Right renal cortex interstitium (tissue), 3 donors: ENCODE measurements at regions not wholly inside any gene's neighbourhood (a gene's known extent, or its start where the extent isn't known, plus 50 kb on each side); places are given as distances from the start of the nearest gene placed in this dataset.
A peak's percentile ranks its signal among the peaks of the same experiment; 100 is the strongest.

Experiments
- DNase-seq, 3 donors: peaks; one replicate each; pipeline ENCODE4 v3.0.0-alpha.2; 2013; ENCODE audit warnings: low read depth in 3 of 3, low spot score in 2 of 3

- no peak for DNase-seq
These were observed 50.6 kb upstream of the SMNDC1 start for GRCh38 chr10:110355141-110355831.

DNA sequence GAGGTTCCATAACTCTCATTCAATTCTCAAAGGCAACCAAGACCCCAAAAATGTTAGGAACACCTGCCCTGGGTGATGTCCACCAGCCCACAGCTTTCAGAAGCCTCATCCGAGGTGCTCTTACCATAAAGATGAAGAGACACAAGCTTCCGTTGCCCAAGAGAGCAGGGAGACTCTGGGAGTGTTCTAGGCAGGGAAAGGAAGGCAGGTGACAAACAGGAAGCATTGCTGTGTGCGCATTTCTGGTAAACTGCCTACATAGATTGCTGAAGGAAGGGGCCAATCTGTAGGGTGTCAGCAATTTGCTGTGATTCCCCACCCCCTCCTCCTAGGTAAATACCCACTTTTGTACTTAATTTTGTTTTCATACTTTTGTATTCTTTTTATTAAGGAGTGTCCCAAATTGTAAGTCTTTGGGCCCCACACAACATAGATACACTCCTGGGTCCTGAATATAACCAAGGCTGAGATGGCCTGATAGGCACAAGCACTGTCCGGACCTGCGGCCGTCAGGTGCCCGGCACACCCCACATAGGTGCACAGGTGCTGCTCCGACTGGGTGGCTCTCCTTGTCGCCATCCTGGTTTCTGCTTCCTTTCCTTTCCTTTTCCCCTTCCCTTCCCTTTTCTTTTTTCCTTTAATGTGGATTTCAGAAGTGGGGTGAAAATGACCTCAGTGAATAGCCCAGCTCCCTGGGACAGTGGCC is 51.4 kb upstream of the SMNDC1 start:
- DNase-seq, result no peak

DNA sequence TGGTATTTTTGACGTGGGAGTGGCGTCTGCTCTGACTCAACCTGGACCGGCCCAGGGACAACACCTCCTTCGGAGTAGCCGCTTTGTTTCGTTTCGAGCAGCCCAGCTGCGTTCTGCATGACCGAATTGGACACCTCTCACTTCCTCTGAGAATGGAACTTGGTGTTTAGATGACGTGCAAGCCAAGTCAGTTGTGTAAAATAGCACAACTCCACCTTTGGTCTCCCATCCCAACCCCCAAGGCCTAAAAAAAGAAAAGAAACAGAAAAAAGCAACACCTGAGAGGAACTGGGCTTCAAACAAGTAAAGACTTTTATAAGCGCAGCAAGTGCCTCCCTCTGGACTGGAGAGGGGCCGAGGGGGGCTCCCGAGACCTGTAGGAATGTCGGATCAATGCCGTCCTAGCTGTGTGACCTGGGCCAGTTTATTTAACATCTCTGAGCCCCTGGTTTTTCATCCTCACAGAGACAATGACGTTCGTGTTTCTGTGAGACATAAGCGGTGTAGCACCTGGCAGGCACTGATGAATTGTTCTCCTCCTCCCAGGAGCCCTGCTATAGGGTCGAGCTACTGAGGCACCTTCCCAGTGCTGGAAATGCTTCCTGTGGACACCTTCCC is 52.0 kb upstream of the SMNDC1 start:
- peak in 1 of 3 donors; percentile 44 for DNase-seq

GRCh38 chr10:110357252-110357780 is 52.6 kb upstream of the SMNDC1 start:
- no peak for DNase-seq

- no peak for DNase-seq
These were observed 53.2 kb upstream of the SMNDC1 start for GRCh38 chr10:110357871-110358270.

DNA sequence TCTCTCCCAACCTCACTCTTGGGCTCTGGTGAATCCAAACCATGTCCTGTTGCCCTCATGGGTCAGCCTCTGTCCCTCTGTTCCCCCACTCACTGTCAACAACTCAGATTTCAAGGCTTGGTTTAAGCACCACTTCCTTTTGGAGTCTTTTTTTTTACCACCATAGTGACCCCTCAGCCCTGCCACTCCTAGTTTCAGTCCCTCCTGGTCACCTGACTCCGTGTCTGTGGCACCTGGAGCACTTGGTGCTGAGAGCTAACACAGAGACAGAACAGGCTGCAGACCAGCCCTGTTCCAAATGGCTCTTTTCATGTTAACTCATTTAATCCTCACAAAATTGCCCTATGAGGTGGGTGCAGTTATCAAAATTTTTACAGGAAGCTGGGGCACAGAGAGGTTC is 53.6 kb upstream of the SMNDC1 start:
- no peak for DNase-seq

DNA sequence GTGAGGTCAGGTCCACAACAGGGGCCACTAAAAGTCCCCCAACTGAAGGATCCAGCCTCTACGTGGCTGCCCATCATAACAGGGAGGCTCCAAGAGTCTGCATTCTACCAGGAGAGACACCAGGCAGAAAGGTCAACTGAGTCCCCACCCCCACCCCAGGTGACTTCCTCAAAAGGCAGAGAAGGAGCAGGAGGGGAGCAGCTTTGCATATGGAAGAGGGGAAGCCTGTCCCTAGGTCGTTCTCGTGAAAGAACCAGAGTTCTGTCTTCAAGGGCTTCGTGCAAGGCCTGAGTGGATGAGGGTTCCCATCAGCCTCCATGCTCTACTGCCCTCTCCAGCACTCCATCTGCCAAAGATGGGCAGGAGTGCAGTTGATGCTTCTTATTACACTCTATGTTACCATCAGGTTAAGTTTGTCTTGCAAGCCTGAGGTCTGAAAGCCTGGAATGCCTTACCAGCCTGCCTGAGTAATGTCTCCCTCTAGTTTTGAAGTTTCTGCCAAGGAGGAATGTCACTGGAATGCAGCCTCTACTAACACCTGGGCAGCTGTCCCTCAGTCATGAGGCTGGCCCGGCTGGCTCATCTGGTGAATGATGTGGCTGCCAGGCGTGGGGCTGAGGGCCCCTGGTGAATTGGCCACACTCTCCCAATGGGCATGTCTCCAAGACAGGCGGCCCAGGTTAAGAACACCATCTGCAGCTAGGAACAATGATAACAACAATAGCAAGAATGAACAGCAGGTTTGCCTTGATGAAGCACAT is 54.3 kb upstream of the SMNDC1 start:
- DNase-seq, result no peak

DNA sequence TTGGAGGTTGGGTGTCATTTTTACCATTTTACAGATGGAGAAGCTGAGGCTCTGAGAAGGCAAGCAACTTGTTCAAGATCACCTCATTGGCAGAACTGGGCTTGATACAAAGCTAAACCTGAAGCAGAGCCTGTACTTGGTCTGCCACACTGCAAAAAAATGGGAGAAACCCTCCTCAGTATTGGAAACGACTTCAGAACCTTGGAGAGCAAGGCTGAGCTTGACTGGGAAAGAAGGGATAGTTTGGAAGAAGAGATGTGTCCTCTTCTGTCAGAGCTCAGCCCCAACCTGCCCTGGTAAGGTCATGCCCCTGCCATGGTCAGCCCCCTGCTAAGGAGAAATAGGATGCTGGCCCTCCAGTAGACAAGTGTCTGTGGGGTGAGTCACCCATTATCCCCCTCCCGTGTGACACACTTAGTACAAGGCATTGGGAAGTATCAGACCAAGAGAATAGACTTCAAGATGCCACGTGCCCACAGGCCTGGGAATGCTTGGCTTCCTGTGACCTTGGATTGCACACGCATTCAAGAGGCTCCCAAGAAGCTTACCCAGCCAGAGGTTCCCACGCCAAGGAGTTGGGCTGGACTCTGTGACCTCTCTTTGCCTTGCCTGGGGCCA is 56.2 kb upstream of the SMNDC1 start:
- DNase-seq, result no peak

GRCh38 chr10:110361800-110362456 is 57.2 kb upstream of the SMNDC1 start:
- no peak for DNase-seq

- DNase-seq, result no peak
These were observed 59.1 kb upstream of the SMNDC1 start for GRCh38 chr10:110363572-110364411.

- no peak for DNase-seq
These were observed 59.8 kb upstream of the SMNDC1 start for GRCh38 chr10:110364531-110364937.

GRCh38 chr10:110365356-110366143 is 60.8 kb upstream of the SMNDC1 start:
- DNase-seq, result no peak

DNA sequence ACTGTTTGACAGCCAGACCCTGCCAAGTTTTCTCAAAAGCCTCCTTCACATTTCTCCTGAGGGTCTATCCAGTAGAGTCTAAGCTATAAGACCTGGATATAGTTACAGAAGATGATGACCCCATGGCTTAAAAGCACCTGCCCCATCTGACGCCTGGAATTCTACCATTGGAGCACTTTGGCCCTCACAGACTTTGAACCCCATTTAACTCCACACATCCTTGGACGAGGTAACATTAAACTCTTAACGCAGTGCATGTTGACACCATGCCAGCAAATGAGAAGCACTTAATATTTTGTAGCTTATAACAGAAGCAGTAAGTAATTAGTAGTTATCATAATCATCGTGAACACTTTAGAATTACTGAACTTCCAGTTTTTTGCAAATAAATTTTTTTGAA is 61.9 kb upstream of the SMNDC1 start:
- no peak for DNase-seq

GRCh38 chr10:110368002-110368401 is 63.3 kb upstream of the SMNDC1 start:
- DNase-seq, result no peak

DNA sequence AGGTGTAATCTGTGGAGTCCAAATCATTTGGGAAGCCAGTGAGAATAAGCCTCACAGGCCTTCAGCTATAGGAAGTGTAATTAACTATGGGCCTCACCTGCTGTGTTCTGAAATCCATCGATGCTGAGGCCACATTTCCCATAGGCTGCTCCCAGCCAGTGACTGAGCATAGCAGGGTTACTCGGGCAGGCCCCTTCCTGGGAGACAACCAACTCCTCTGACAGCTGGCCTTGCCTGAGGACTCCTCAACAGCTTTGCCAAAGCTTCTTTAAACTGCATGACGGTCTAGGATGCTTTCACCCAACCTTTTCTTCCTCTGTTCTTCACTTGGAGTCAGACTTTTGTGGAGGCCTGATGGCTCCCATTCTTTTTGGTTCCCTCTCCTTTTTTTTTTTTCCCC is 63.8 kb upstream of the SMNDC1 start:
- DNase-seq, result no peak

DNA sequence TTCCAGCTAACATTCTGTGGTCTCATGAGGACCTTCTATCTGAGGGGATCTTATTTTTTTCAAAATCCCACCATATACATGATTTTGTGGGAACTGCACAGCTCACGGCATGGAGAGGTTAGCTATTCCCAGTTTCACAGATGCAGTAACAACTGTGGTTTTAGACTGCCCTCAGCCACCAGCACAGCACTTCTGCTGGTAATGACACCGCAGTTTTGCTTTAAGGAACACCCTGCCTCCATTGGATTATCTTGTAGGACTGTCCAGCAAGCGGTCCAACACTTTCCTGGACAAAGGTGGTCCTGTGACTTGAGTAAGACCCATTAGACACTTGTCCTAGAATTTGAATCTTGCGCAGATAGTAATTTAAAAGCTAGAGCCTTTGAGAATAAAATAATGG is 65.3 kb upstream of the SMNDC1 start:
- DNase-seq, result no peak

- no peak for DNase-seq
These were observed 67.9 kb upstream of the SMNDC1 start for GRCh38 chr10:110372656-110373055.

GRCh38 chr10:110373059-110373458 is 68.3 kb upstream of the SMNDC1 start:
- no peak for DNase-seq
